Tibial nerve (tissue), 4 donors: ENCODE measurements at regions not wholly inside any gene's neighbourhood (a gene's known extent, or its start where the extent isn't known, plus 50 kb on each side); places are given as distances from the start of the nearest gene placed in this dataset.

Source experiments
- EP300 ChIP-seq, 2 donors: sonication (generic); formaldehyde crosslinking; IDR thresholded peaks; one replicate each; pipeline ENCODE4 v1.6.1; 2017; ENCODE audit warnings: antibody characterized with exemption in 2 of 2, mild to moderate bottlenecking in 1 of 2
- POLR2A ChIP-seq, 2 donors: fragments of 450-650 bp; IDR thresholded peaks; one replicate each; pipeline ENCODE4 v1.6.1; 2017; ENCODE audit warnings: antibody characterized with exemption in 2 of 2, mild to moderate bottlenecking in 2 of 2, moderate library complexity in 2 of 2
- TF ChIP-seq, protein P1 (sequence below), 5 experiments: fragments of 200-600 bp in 3 of 5; fragments of 450-650 bp in 2 of 5; sonication (generic) in 3 of 5; IDR thresholded peaks; one replicate each; pipeline ENCODE4 v1.5.1; 2016 to 2019; ENCODE audit warnings: antibody characterized with exemption in 5 of 5, mild to moderate bottlenecking in 3 of 5, moderate library complexity in 2 of 5

DNA sequence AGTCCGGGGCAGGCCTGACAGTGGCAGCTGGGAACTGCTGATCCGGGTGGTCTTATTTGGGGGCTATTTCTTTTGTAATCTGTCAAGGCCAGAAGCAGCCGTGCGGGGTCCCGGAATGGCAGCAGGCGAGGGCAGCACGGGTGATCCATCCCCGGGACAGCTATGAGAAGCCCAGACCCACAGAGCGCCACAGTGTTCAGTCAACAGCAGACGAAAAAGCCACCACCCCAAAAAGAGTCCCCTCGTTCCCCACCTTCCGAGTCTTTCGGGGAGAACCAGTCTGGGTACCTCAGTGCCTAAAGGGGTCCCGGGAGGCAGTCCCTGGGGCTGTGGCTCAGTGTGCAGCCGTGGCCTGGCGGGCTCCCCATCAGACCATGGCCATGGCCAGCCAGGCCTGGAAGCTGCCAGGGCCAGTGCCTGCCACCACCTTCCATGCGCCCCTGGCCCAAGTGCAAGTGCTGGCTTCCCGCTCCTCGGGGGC, 125.1 kb upstream of the KCTD7 start:
- TF ChIP-seq, protein P1, sequence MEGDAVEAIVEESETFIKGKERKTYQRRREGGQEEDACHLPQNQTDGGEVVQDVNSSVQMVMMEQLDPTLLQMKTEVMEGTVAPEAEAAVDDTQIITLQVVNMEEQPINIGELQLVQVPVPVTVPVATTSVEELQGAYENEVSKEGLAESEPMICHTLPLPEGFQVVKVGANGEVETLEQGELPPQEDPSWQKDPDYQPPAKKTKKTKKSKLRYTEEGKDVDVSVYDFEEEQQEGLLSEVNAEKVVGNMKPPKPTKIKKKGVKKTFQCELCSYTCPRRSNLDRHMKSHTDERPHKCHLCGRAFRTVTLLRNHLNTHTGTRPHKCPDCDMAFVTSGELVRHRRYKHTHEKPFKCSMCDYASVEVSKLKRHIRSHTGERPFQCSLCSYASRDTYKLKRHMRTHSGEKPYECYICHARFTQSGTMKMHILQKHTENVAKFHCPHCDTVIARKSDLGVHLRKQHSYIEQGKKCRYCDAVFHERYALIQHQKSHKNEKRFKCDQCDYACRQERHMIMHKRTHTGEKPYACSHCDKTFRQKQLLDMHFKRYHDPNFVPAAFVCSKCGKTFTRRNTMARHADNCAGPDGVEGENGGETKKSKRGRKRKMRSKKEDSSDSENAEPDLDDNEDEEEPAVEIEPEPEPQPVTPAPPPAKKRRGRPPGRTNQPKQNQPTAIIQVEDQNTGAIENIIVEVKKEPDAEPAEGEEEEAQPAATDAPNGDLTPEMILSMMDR (IDR thresholded peaks at IDR 0.05) = no peak
- TF ChIP-seq POLR2A (IDR thresholded peaks at IDR 0.05) (no peak), EP300 (IDR thresholded peaks at IDR 0.05) (no peak)
